Brain microvascular endothelial cell (primary cell): ENCODE measurements at regions not wholly inside any gene's neighbourhood (a gene's known extent, or its start where the extent isn't known, plus 50 kb on each side); places are given as distances from the start of the nearest gene placed in this dataset.

Experiments
- DNase-seq: peaks from one replicate; pipeline ENCODE4 v3.0.0-alpha.2; 2020
- H3K27ac ChIP-seq: fragments of 250-450 bp; sonication (Bioruptor Pico); 2 replicates; pipeline ENCODE4 v1.5.1; 2020; ENCODE audit warnings: mild to moderate bottlenecking, moderate library complexity
- H3K27me3 ChIP-seq: fragments of 250-450 bp; sonication (Bioruptor Pico); replicated peaks from 2 replicates; pipeline ENCODE4 v1.5.1; 2020; ENCODE audit warnings: mild to moderate bottlenecking
- H3K36me3 ChIP-seq: fragments of 250-450 bp; sonication (Bioruptor Pico); replicated peaks from 2 replicates; pipeline ENCODE4 v1.5.1; 2020; ENCODE audit warnings: mild to moderate bottlenecking
- H3K4me3 ChIP-seq: 2 replicates; pipeline ENCODE4 v1.5.1; 2011; ENCODE audit warnings: low read depth, mild to moderate bottlenecking, control low read depth, low read length, moderate library complexity
- CTCF ChIP-seq: IDR thresholded peaks from 2 replicates; pipeline ENCODE4 v1.5.1; 2011; ENCODE audit warnings: low read depth, mild to moderate bottlenecking, moderate library complexity, low read length, control low read depth, inconsistent platforms; ENCODE audit errors: missing control alignments
- in situ Hi-C: cut with HindIII; loops from 2 replicates; pipeline ENCODE4 v1.10.0; 2017; ENCODE audit warnings: low sequenced_read_pairs, low pct_ligation_motif_present

GRCh38 chr18:68429111-68429510 lies 285.8 kb downstream of the TMX3 start:
- Histone ChIP-seq H3K27ac (peak overlapping the region; percentile 38), H3K4me3 (no peak overlapping the region), H3K27me3 (no peaks in the 10 kb centered on the region), H3K36me3 (no peaks in the 10 kb centered on the region)
- no peak for TF ChIP-seq CTCF
- no peak for DNase-seq
- in situ Hi-C loops: no loop called here

- Histone ChIP-seq H3K27me3 (no peaks in the 10 kb centered on the region), H3K36me3 (no peaks in the 10 kb centered on the region), H3K27ac (peak overlapping the region; percentile 38), H3K4me3 (no peak overlapping the region)
- no peak for TF ChIP-seq CTCF
- no peak for DNase-seq
- in situ Hi-C loops: no loop called here
Measured at GRCh38 chr18:68428661-68429060, 286.2 kb downstream of the TMX3 start.

GRCh38 chr18:68427951-68428401 lies 286.9 kb downstream of the TMX3 start:
- H3K36me3 ChIP-seq: no peaks in the 10 kb centered on the region
- in situ Hi-C loops: no loop called here
- no peak overlapping the region for H3K4me3 ChIP-seq
- DNase-seq: peak; percentile 75
- TF ChIP-seq CTCF: no peak
- no peaks in the 10 kb centered on the region for H3K27me3 ChIP-seq
- H3K27ac ChIP-seq: no peak overlapping the region

GRCh38 chr18:68426731-68427315 lies 288.1 kb downstream of the TMX3 start:
- H3K4me3 ChIP-seq: no peak overlapping the region
- no peak for TF ChIP-seq CTCF
- DNase-seq: no peak
- no peak overlapping the region for H3K27ac ChIP-seq
- no peaks in the 10 kb centered on the region for H3K27me3 ChIP-seq
- in situ Hi-C loops: no loop called here
- H3K36me3 ChIP-seq: no peaks in the 10 kb centered on the region

- Histone ChIP-seq H3K36me3 (no peaks in the 10 kb centered on the region), H3K4me3 (no peak overlapping the region), H3K27me3 (no peaks in the 10 kb centered on the region), H3K27ac (no peak overlapping the region)
- in situ Hi-C loops: no loop called here
- TF ChIP-seq CTCF: no peak
- DNase-seq: peak; percentile 67
Measured at GRCh38 chr18:68418881-68419280, 296.0 kb downstream of the TMX3 start.
